ENCODE measurements at regions not wholly inside any gene's neighbourhood (a gene's known extent, or its start where the extent isn't known, plus 50 kb on each side); places are given as distances from the start of the nearest gene placed in this dataset.

GRCh38 chr2:5540856-5541255 is 151.3 kb upstream of the SOX11 start:
- H3K27me3 ChIP-seq (ENCODE audit: control insufficient read depth, insufficient read depth, low read length) = no peaks in the 10 kb centered on the region

GRCh38 chr2:5544205-5544786 is 147.9 kb upstream of the SOX11 start:
- no peaks in the 10 kb centered on the region for H3K36me3 ChIP-seq (ENCODE audit: control insufficient read depth, insufficient read depth, low read length)
- peaks cover 2 to 18% of the 10 kb centered on the region in 2 experiments for H3K9me3 ChIP-seq (ENCODE audit: control insufficient read depth in 2 of 2, low read length in 2 of 2)
- H3K4me1 Mint-ChIP-seq = no peaks in the 10 kb centered on the region
- H3K27ac ChIP-seq (ENCODE audit: insufficient read depth, low read length, poor library complexity, severe bottlenecking) = no peak overlapping the region
- no peak overlapping the region for H3K27ac Mint-ChIP-seq
- H3K9me3 Mint-ChIP-seq = peaks cover 0 to 24% (median 5%) of the 10 kb centered on the region in 7 donors
- H3K4me3 ChIP-seq (ENCODE audit: low read depth, low read length) = no peak overlapping the region
- DNase-seq = no peak
- no peaks in the 10 kb centered on the region for H3K36me3 Mint-ChIP-seq
- H3K27me3 ChIP-seq (ENCODE audit: control insufficient read depth, insufficient read depth, low read length) = no peaks in the 10 kb centered on the region
- H3K27me3 Mint-ChIP-seq = no peaks in the 10 kb centered on the region
- no peak overlapping the region for H3K4me3 Mint-ChIP-seq
- no peak for ATAC-seq (ENCODE audit: low read depth in 2 of 2)
- no peaks in the 10 kb centered on the region for H3K4me1 ChIP-seq (ENCODE audit: control insufficient read depth, insufficient read depth, low read length, poor library complexity, severe bottlenecking)

More at GRCh38 chr2:5540856-5541255, 151.3 kb upstream of the SOX11 start:
- Histone ChIP-seq H3K27ac (ENCODE audit: insufficient read depth, low read length, poor library complexity, severe bottlenecking) (no peak overlapping the region), H3K36me3 (ENCODE audit: control insufficient read depth, insufficient read depth, low read length) (no peaks in the 10 kb centered on the region), H3K9me3 (ENCODE audit: control insufficient read depth in 2 of 2, low read length in 2 of 2) (peaks cover 2 to 22% of the 10 kb centered on the region in 2 experiments), H3K4me3 (ENCODE audit: low read depth, low read length) (no peak overlapping the region), H3K4me1 (ENCODE audit: control insufficient read depth, insufficient read depth, low read length, poor library complexity, severe bottlenecking) (no peaks in the 10 kb centered on the region)
- Mint-ChIP-seq H3K27me3 (no peaks in the 10 kb centered on the region), H3K9me3 (peaks cover 0 to 24% (median 5%) of the 10 kb centered on the region in 7 donors), H3K36me3 (peaks cover 4% of the 10 kb centered on the region), H3K27ac (no peak overlapping the region), H3K4me3 (no peak overlapping the region), H3K4me1 (no peaks in the 10 kb centered on the region)
- ATAC-seq (ENCODE audit: low read depth in 2 of 2) (no peak), DNase-seq (no peak)

- H3K4me1 Mint-ChIP-seq = no peaks in the 10 kb centered on the region
- H3K27me3 Mint-ChIP-seq = no peaks in the 10 kb centered on the region
- ATAC-seq (ENCODE audit: low read depth in 2 of 2) = no peak
- Histone ChIP-seq H3K27me3 (ENCODE audit: control insufficient read depth, insufficient read depth, low read length) (no peaks in the 10 kb centered on the region), H3K9me3 (ENCODE audit: control insufficient read depth in 2 of 2, low read length in 2 of 2) (peaks cover 2 to 18% of the 10 kb centered on the region in 2 experiments), H3K27ac (ENCODE audit: insufficient read depth, low read length, poor library complexity, severe bottlenecking) (no peak overlapping the region), H3K4me3 (ENCODE audit: low read depth, low read length) (no peak overlapping the region), H3K4me1 (ENCODE audit: control insufficient read depth, insufficient read depth, low read length, poor library complexity, severe bottlenecking) (no peaks in the 10 kb centered on the region), H3K36me3 (ENCODE audit: control insufficient read depth, insufficient read depth, low read length) (no peaks in the 10 kb centered on the region)
- no peaks in the 10 kb centered on the region for H3K36me3 Mint-ChIP-seq
- no peak overlapping the region for H3K4me3 Mint-ChIP-seq
- no peak overlapping the region for H3K27ac Mint-ChIP-seq
- H3K9me3 Mint-ChIP-seq = peaks cover 2 to 27% (median 7%) of the 10 kb centered on the region in 7 donors
- no peak for DNase-seq
These were observed 146.0 kb upstream of the SOX11 start for GRCh38 chr2:5546181-5546580.

GRCh38 chr2:5548991-5549715 is 143.0 kb upstream of the SOX11 start:
- Mint-ChIP-seq H3K27me3 (no peaks in the 10 kb centered on the region), H3K36me3 (no peaks in the 10 kb centered on the region), H3K9me3 (peaks cover 5 to 17% (median 7%) of the 10 kb centered on the region in 7 donors), H3K4me1 (no peaks in the 10 kb centered on the region), H3K4me3 (no peak overlapping the region), H3K27ac (no peak overlapping the region)
- Histone ChIP-seq H3K4me1 (ENCODE audit: control insufficient read depth, insufficient read depth, low read length, poor library complexity, severe bottlenecking) (no peaks in the 10 kb centered on the region), H3K4me3 (ENCODE audit: low read depth, low read length) (no peak overlapping the region), H3K9me3 (ENCODE audit: control insufficient read depth in 2 of 2, low read length in 2 of 2) (peaks cover 2 to 5% of the 10 kb centered on the region in 2 experiments), H3K27me3 (ENCODE audit: control insufficient read depth, insufficient read depth, low read length) (no peaks in the 10 kb centered on the region), H3K27ac (ENCODE audit: insufficient read depth, low read length, poor library complexity, severe bottlenecking) (no peak overlapping the region), H3K36me3 (ENCODE audit: control insufficient read depth, insufficient read depth, low read length) (no peaks in the 10 kb centered on the region)
- ATAC-seq (ENCODE audit: low read depth in 2 of 2) (no peak), DNase-seq (no peak)

- H3K27ac Mint-ChIP-seq = no peak overlapping the region
- Histone ChIP-seq H3K36me3 (ENCODE audit: control insufficient read depth, insufficient read depth, low read length) (no peaks in the 10 kb centered on the region), H3K27me3 (ENCODE audit: control insufficient read depth, insufficient read depth, low read length) (no peaks in the 10 kb centered on the region), H3K4me1 (ENCODE audit: control insufficient read depth, insufficient read depth, low read length, poor library complexity, severe bottlenecking) (no peaks in the 10 kb centered on the region), H3K27ac (ENCODE audit: insufficient read depth, low read length, poor library complexity, severe bottlenecking) (no peak overlapping the region), H3K9me3 (ENCODE audit: control insufficient read depth in 2 of 2, low read length in 2 of 2) (no peaks in the 10 kb centered on the region), H3K4me3 (ENCODE audit: low read depth, low read length) (no peak overlapping the region)
- no peaks in the 10 kb centered on the region for H3K4me1 Mint-ChIP-seq
- no peak for DNase-seq
- no peak for ATAC-seq (ENCODE audit: low read depth in 2 of 2)
- H3K36me3 Mint-ChIP-seq = no peaks in the 10 kb centered on the region
- H3K9me3 Mint-ChIP-seq = peaks cover 5 to 19% (median 9%) of the 10 kb centered on the region in 7 donors
- H3K4me3 Mint-ChIP-seq = no peak overlapping the region
- no peaks in the 10 kb centered on the region for H3K27me3 Mint-ChIP-seq
These were observed 142.4 kb upstream of the SOX11 start for GRCh38 chr2:5549771-5550170.

- no peak overlapping the region for H3K27ac ChIP-seq (ENCODE audit: insufficient read depth, low read length, poor library complexity, severe bottlenecking)
- no peaks in the 10 kb centered on the region for H3K4me1 Mint-ChIP-seq
- peaks cover 6 to 12% (median 7%) of the 10 kb centered on the region in 7 donors for H3K9me3 Mint-ChIP-seq
- H3K4me1 ChIP-seq (ENCODE audit: control insufficient read depth, insufficient read depth, low read length, poor library complexity, severe bottlenecking) = no peaks in the 10 kb centered on the region
- DNase-seq (no peak), ATAC-seq (ENCODE audit: low read depth in 2 of 2) (no peak)
- H3K27ac Mint-ChIP-seq = no peak overlapping the region
- no peaks in the 10 kb centered on the region for H3K27me3 ChIP-seq (ENCODE audit: control insufficient read depth, insufficient read depth, low read length)
- no peak overlapping the region for H3K4me3 ChIP-seq (ENCODE audit: low read depth, low read length)
- no peak overlapping the region for H3K4me3 Mint-ChIP-seq
- H3K9me3 ChIP-seq (ENCODE audit: control insufficient read depth in 2 of 2, low read length in 2 of 2) = no peaks in the 10 kb centered on the region
- H3K36me3 Mint-ChIP-seq = no peaks in the 10 kb centered on the region
- no peaks in the 10 kb centered on the region for H3K36me3 ChIP-seq (ENCODE audit: control insufficient read depth, insufficient read depth, low read length)
- no peaks in the 10 kb centered on the region for H3K27me3 Mint-ChIP-seq
These were observed 136.5 kb upstream of the SOX11 start for GRCh38 chr2:5555636-5556035.

GRCh38 chr2:5561006-5561405 is 131.2 kb upstream of the SOX11 start:
- no peaks in the 10 kb centered on the region for H3K9me3 ChIP-seq (ENCODE audit: control insufficient read depth in 2 of 2, low read length in 2 of 2)
- H3K36me3 Mint-ChIP-seq = no peaks in the 10 kb centered on the region
- H3K27me3 Mint-ChIP-seq = no peaks in the 10 kb centered on the region
- H3K4me3 Mint-ChIP-seq = no peak overlapping the region
- H3K4me3 ChIP-seq (ENCODE audit: low read depth, low read length) = no peak overlapping the region
- no peak for ATAC-seq (ENCODE audit: low read depth in 2 of 2)
- H3K36me3 ChIP-seq (ENCODE audit: control insufficient read depth, insufficient read depth, low read length) = no peaks in the 10 kb centered on the region
- DNase-seq = no peak
- no peaks in the 10 kb centered on the region for H3K4me1 Mint-ChIP-seq
- H3K27ac ChIP-seq (ENCODE audit: insufficient read depth, low read length, poor library complexity, severe bottlenecking) = no peak overlapping the region
- no peaks in the 10 kb centered on the region for H3K27me3 ChIP-seq (ENCODE audit: control insufficient read depth, insufficient read depth, low read length)
- H3K27ac Mint-ChIP-seq = no peak overlapping the region
- no peaks in the 10 kb centered on the region for H3K4me1 ChIP-seq (ENCODE audit: control insufficient read depth, insufficient read depth, low read length, poor library complexity, severe bottlenecking)
- H3K9me3 Mint-ChIP-seq = peaks cover 0 to 12% (median 5%) of the 10 kb centered on the region in 7 donors

GRCh38 chr2:5562426-5562825 is 129.8 kb upstream of the SOX11 start:
- no peaks in the 10 kb centered on the region for H3K4me1 ChIP-seq (ENCODE audit: control insufficient read depth, insufficient read depth, low read length, poor library complexity, severe bottlenecking)
- H3K36me3 Mint-ChIP-seq = no peaks in the 10 kb centered on the region
- DNase-seq (no peak), ATAC-seq (ENCODE audit: low read depth in 2 of 2) (no peak)
- no peaks in the 10 kb centered on the region for H3K27me3 Mint-ChIP-seq
- H3K36me3 ChIP-seq (ENCODE audit: control insufficient read depth, insufficient read depth, low read length) = no peaks in the 10 kb centered on the region
- no peak overlapping the region for H3K4me3 Mint-ChIP-seq
- no peak overlapping the region for H3K27ac Mint-ChIP-seq
- no peaks in the 10 kb centered on the region for H3K9me3 ChIP-seq (ENCODE audit: control insufficient read depth in 2 of 2, low read length in 2 of 2)
- H3K4me3 ChIP-seq (ENCODE audit: low read depth, low read length) = no peak overlapping the region
- peaks cover 0 to 12% (median 5%) of the 10 kb centered on the region in 7 donors for H3K9me3 Mint-ChIP-seq
- H3K27ac ChIP-seq (ENCODE audit: insufficient read depth, low read length, poor library complexity, severe bottlenecking) = no peak overlapping the region
- no peaks in the 10 kb centered on the region for H3K27me3 ChIP-seq (ENCODE audit: control insufficient read depth, insufficient read depth, low read length)
- no peaks in the 10 kb centered on the region for H3K4me1 Mint-ChIP-seq

Data from CD4-positive, CD25-positive, alpha-beta regulatory T cell (primary cell).